Right hindlimb (tissue), 1 donor: ENCODE measurements at regions not wholly inside any gene's neighbourhood (a gene's known extent, or its start where the extent isn't known, plus 50 kb on each side); places are given as distances from the start of the nearest gene placed in this dataset.
"Not testable (repeated sequence)": the region's sequence is repeated elsewhere in the genome, so short reads cannot be mapped to it uniquely, and the experiment has no call there.

Source experiments
- DNase-seq: peaks from one replicate; pipeline ENCODE4 v3.0.0-alpha.2; 2018

- no peak for DNase-seq
Measured at GRCh38 chr4:122100508-122100907, 51.6 kb upstream of the BLTP1 start.

- DNase-seq = no peak
Measured at GRCh38 chr4:122099896-122100295, 52.2 kb upstream of the BLTP1 start.

- no peak for DNase-seq
Measured at GRCh38 chr4:122091836-122092405, 60.2 kb upstream of the BLTP1 start.

- DNase-seq = no peak
Measured at GRCh38 chr4:122091397-122091796, 60.7 kb upstream of the BLTP1 start.

- no peak for DNase-seq
Measured at GRCh38 chr4:122090989-122091388, 61.1 kb upstream of the BLTP1 start.

- no peak for DNase-seq
Measured at GRCh38 chr4:122086338-122087065, 65.6 kb upstream of the BLTP1 start.

- DNase-seq = no peak
Measured at GRCh38 chr4:122083989-122084388, 68.1 kb upstream of the BLTP1 start.

- DNase-seq = no peak
Measured at GRCh38 chr4:122083351-122083750, 68.8 kb upstream of the BLTP1 start.

- no peak for DNase-seq
Measured at GRCh38 chr4:122082661-122083060, 69.5 kb upstream of the BLTP1 start.

- not testable (repeated sequence) for DNase-seq
Measured at GRCh38 chr4:122077653-122078052, 74.5 kb upstream of the BLTP1 start.

- DNase-seq = not testable (repeated sequence)
Measured at GRCh38 chr4:122076835-122077234, 75.3 kb upstream of the BLTP1 start.

GRCh38 chr4:122073615-122074014, 78.5 kb upstream of the BLTP1 start:
- no peak for DNase-seq

GRCh38 chr4:122065915-122066314, 86.2 kb upstream of the BLTP1 start:
- no peak for DNase-seq

- no peak for DNase-seq
Measured at GRCh38 chr4:122065149-122065548, 87.0 kb upstream of the BLTP1 start.

GRCh38 chr4:122053186-122053585, 98.9 kb upstream of the BLTP1 start:
- no peak for DNase-seq

- no peak for DNase-seq
Measured at GRCh38 chr4:122052677-122053076, 99.5 kb upstream of the BLTP1 start.

GRCh38 chr4:122050841-122051240, 99.0 kb upstream of the TRPC3 start:
- DNase-seq = no peak

- DNase-seq = no peak
Measured at GRCh38 chr4:122047456-122048425, 95.9 kb upstream of the TRPC3 start.

GRCh38 chr4:122046255-122046654, 94.4 kb upstream of the TRPC3 start:
- no peak for DNase-seq

GRCh38 chr4:122045533-122045932, 93.7 kb upstream of the TRPC3 start:
- peak; percentile 30 for DNase-seq

GRCh38 chr4:122044501-122044900, 92.6 kb upstream of the TRPC3 start:
- DNase-seq = no peak

GRCh38 chr4:122041312-122041711, 89.5 kb upstream of the TRPC3 start:
- no peak for DNase-seq

- no peak for DNase-seq
Measured at GRCh38 chr4:122038896-122039295, 87.0 kb upstream of the TRPC3 start.

- no peak for DNase-seq
Measured at GRCh38 chr4:122034619-122035018, 82.8 kb upstream of the TRPC3 start.
